ENCODE measurements at regions not wholly inside any gene's neighbourhood (a gene's known extent, or its start where the extent isn't known, plus 50 kb on each side); places are given as distances from the start of the nearest gene placed in this dataset.

DNA sequence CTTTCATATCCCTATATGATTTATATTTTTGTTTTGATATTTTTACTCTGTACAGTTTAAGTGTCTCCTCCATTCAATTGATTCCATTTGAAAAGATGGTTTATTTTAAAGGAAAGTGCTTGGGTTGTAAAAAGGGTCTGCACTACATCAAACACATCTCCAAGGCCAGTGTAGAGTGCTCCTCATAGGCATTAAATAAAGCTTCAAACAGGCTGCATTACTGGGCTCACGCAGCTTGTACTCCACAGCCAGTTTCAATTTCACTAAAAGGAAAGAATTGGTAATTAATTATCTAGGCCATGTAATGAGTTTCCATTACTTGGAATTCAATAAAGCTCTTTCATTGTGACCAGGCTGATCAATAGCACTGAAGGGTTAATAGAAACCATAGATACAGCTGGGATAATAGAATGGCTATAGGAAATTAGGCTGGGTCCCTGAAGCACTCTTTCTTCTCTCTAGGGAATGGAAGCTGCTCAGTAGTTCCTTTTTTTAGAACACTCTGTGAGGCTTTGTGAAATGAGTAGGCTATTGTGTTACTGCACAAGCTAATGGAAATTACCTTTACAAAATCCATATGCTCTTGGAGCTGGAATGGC lies 442.2 kb downstream of the RNF144B start:
- no peaks in the 10 kb centered on the region for H3K36me3 ChIP-seq (replicated peaks in 1 of 2; ENCODE audit: control insufficient read depth in 1 of 2, insufficient read depth in 2 of 2, low read length in 1 of 2)
- H3K79me2 ChIP-seq (ENCODE audit: insufficient read depth), result no peaks in the 10 kb centered on the region
- no peak overlapping the region for H3K4me3 ChIP-seq (ENCODE audit: low read depth in 2 of 2, low read length in 1 of 2)
- no peaks in the 10 kb centered on the region for H3K27me3 ChIP-seq (ENCODE audit: insufficient read depth)
- H2AFZ ChIP-seq (ENCODE audit: low read depth), result no peak overlapping the region
- DNase-seq, result no peak
- H3K4me2 ChIP-seq, result no peak overlapping the region
- H4K20me1 ChIP-seq (ENCODE audit: insufficient read depth), result no peaks in the 10 kb centered on the region
- no peaks in the 10 kb centered on the region for H3K4me1 ChIP-seq (ENCODE audit: control insufficient read depth in 1 of 2, insufficient read depth in 2 of 2, low read depth in 1 of 2, low read length in 1 of 2)
- WGBS (ENCODE audit: low lambda C conversion rate), result 0% methylated on average over 1 of the region's 1 CpG
- CTCF ChIA-PET, result no interaction called here
- H3K9ac ChIP-seq, result no peak overlapping the region
- no peaks in the 10 kb centered on the region for H3K9me3 ChIP-seq
- TF ChIP-seq NFIC (IDR thresholded peaks at IDR 0.05; ENCODE audit: borderline replicate concordance) (no peak), FOXM1 (IDR thresholded peaks at IDR 0.05; ENCODE audit: low read depth) (no peak), FOSL2 (IDR thresholded peaks at IDR 0.05; ENCODE audit: borderline replicate concordance, low read depth) (no peak), JUND (IDR thresholded peaks at IDR 0.05) (no peak), SIN3A (IDR thresholded peaks at IDR 0.05; ENCODE audit: borderline replicate concordance, low read depth, low read length) (no peak), TAF1 (IDR thresholded peaks at IDR 0.05; ENCODE audit: borderline replicate concordance, low read depth, low read length) (no peak), EP300 (IDR thresholded peaks at IDR 0.05; ENCODE audit: borderline replicate concordance in 1 of 2, low read depth in 1 of 2, low read length in 1 of 2) (no peak), RCOR1 (IDR thresholded peaks at IDR 0.05; ENCODE audit: low read length) (no peak), POLR2AphosphoS5 (IDR thresholded peaks at IDR 0.05; ENCODE audit: low read depth, low read length) (no peak), FOXJ3 (CRISPR knock-in tag; IDR thresholded peaks at IDR 0.05) (no peak), TEAD4 (IDR thresholded peaks at IDR 0.05; ENCODE audit: borderline replicate concordance, insufficient read depth) (no peak), CHD2 (IDR thresholded peaks at IDR 0.05; ENCODE audit: low read length, partially characterized antibody) (no peak), RAD21 (IDR thresholded peaks at IDR 0.05; ENCODE audit: low read length) (no peak), EZH2phosphoT487 (IDR thresholded peaks at IDR 0.05; ENCODE audit: borderline replicate concordance, low read depth) (no peak), RXRA (IDR thresholded peaks at IDR 0.05; ENCODE audit: borderline replicate concordance, low read depth) (no peak), MEF2A (IDR thresholded peaks at IDR 0.05; ENCODE audit: borderline replicate concordance, low read depth) (no peak), PBX3 (IDR thresholded peaks at IDR 0.05) (no peak)
- TF ChIP-seq, protein P1, sequence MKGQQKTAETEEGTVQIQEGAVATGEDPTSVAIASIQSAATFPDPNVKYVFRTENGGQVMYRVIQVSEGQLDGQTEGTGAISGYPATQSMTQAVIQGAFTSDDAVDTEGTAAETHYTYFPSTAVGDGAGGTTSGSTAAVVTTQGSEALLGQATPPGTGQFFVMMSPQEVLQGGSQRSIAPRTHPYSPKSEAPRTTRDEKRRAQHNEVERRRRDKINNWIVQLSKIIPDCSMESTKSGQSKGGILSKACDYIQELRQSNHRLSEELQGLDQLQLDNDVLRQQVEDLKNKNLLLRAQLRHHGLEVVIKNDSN (IDR thresholded peaks at IDR 0.05; ENCODE audit: borderline replicate concordance, low read depth), result no peak
- TF ChIP-seq, protein P2, sequence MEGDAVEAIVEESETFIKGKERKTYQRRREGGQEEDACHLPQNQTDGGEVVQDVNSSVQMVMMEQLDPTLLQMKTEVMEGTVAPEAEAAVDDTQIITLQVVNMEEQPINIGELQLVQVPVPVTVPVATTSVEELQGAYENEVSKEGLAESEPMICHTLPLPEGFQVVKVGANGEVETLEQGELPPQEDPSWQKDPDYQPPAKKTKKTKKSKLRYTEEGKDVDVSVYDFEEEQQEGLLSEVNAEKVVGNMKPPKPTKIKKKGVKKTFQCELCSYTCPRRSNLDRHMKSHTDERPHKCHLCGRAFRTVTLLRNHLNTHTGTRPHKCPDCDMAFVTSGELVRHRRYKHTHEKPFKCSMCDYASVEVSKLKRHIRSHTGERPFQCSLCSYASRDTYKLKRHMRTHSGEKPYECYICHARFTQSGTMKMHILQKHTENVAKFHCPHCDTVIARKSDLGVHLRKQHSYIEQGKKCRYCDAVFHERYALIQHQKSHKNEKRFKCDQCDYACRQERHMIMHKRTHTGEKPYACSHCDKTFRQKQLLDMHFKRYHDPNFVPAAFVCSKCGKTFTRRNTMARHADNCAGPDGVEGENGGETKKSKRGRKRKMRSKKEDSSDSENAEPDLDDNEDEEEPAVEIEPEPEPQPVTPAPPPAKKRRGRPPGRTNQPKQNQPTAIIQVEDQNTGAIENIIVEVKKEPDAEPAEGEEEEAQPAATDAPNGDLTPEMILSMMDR (IDR thresholded peaks at IDR 0.05), result no peak
- H3F3A ChIP-seq (replicated peaks; ENCODE audit: insufficient read depth), result no peaks in the 10 kb centered on the region
- H3K27ac ChIP-seq (ENCODE audit: low read depth in 2 of 2, low read length in 1 of 2), result no peak overlapping the region
- H3K9me2 ChIP-seq, result no peaks in the 10 kb centered on the region
- POLR2A ChIA-PET, result no interaction called here
